GM10266 (cell line): ENCODE measurements at regions not wholly inside any gene's neighbourhood (a gene's known extent, or its start where the extent isn't known, plus 50 kb on each side); places are given as distances from the start of the nearest gene placed in this dataset.

ENCODE experiments used
- DNase-seq: peaks from one replicate; pipeline ENCODE4 v3.0.0; 2012; ENCODE audit errors: extremely low spot score
- CTCF ChIP-seq: IDR thresholded peaks from 2 replicates; pipeline ENCODE4 v1.5.1; 2012; ENCODE audit warnings: mild to moderate bottlenecking, low read depth; ENCODE audit not compliant: control insufficient read depth, insufficient read depth; ENCODE audit errors: missing control alignments

DNA sequence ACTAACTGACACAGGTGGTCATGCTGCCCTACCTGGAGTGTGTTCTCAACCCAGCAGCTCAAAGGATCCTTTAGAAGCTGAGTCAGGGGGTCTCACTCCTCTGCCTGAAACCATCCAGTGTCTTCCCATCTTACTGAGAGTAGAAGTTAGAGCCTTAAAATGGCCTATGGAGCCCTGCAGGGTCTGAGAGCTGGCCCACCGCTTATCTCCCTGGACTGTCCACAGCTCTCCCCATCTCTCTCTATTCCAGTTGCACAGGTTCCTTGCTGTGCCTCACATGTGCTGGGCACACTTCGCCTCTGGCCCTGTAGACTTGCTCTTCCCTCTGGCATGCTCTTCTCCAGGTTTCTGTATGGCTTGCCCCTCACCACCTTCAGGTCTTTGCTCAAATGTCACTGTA lies 148.6 kb upstream of the CACNA1E start:
- no peak for TF ChIP-seq CTCF
- DNase-seq, result no peak

DNA sequence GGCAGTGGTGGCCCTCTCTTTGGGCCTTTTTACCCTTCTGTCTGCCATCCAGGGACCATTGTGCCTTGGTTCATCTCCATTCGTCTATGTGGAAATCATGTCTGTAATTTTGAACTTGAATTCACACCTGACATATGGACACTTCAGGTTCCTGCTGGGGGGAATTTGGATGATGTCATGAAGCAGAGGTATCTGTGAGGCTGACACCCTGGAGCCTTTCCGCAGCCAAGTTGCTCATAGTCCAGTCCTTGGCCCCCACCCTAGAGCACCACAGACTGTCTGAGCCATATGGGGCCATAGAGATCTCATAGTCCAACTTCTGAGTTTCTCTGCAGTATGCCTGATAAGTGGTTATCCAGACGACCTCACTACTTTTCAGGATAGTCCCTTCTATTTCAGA lies 147.7 kb upstream of the CACNA1E start:
- TF ChIP-seq CTCF, result no peak
- DNase-seq, result no peak

- DNase-seq, result no peak
- TF ChIP-seq CTCF, result no peak
These were observed 142.2 kb upstream of the CACNA1E start for GRCh38 chr1:181341026-181341632.

- TF ChIP-seq CTCF, result no peak
These were observed 139.2 kb upstream of the CACNA1E start for GRCh38 chr1:181344091-181344490.

DNA sequence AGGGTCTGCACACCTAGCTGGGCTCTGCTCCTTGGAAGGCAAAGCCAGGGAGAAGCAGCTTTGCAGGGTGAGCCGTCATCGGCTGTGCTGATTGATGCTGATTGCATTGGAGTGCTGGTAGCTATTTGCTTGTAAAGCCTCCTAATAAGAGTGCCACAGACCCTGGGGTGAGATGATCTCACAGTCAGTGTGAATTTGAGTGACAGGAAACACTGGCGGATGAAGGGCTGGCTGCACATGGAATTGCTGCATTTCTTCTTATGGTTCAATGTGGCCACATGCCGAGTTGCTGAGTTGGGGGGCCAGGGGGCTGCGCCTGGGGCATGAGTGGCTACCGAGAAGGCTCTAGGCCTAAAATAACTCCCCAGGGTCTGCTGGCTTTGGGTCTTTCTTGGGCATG lies 138.2 kb upstream of the CACNA1E start:
- DNase-seq, result no peak

More at GRCh38 chr1:181344091-181344490, 139.2 kb upstream of the CACNA1E start:
- DNase-seq, result no peak

DNA sequence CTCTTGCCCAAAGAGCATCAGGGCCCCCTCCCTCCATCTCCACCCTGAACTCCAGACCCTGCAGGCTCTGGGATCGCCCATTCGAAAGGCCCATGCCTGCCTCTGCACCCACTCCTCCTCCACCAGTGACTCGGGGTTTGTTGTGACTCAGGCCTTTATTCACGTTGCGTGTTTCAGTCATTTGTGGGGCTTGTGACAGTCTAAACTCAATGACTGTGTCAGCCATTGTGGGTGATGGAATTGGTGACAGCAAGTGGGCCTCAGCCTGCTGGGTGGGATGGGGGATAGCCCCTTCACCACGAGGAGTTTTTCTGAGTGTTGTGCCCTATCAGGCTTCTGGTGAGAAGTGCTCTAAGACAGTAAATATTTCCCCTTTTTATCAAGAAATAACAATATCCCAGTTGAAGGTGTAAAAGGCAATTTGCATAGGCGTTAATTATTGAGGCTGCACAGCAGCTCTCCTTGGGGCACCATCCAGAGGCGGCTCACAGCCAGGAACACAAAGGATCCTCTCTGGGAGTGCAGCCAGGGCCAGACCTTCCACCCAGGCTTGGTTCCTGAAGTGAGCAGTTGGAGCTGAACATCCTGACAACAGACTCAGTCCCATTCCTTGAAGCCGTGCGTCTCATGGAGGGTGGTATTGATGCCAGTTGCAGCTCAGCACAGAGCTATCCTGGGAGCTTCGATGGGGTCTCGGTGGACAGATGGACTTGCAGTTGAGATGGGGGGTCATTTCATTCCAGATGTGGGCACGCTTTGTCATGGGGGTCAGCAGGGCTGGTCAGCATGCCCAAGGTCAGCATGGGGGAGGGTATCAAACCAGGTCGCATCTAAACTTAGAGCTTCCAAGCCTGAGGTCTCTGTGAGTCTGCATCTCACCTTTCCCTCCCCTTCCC lies 135.6 kb upstream of the CACNA1E start:
- TF ChIP-seq CTCF, result no peak
- no peak for DNase-seq

More for the DNA sequence above, 138.2 kb upstream of the CACNA1E start:
- TF ChIP-seq CTCF, result no peak

GRCh38 chr1:181349512-181349911 lies 133.8 kb upstream of the CACNA1E start:
- no peak for DNase-seq

More at GRCh38 chr1:181349512-181349911, 133.8 kb upstream of the CACNA1E start:
- TF ChIP-seq CTCF, result no peak
